Stimulated activated CD8-positive, alpha-beta memory T cell treated with anti-CD3 and anti-CD28 coated beads, Interleukin-12 subunit alpha, Interleukin-12 subunit beta, amount 100 ng/mL, for 1 hour (primary cell): ENCODE measurements at regions not wholly inside any gene's neighbourhood (a gene's known extent, or its start where the extent isn't known, plus 50 kb on each side); places are given as distances from the start of the nearest gene placed in this dataset.

ENCODE experiments used
- DNase-seq: peaks from one replicate; pipeline ENCODE4 v3.0.0-alpha.2; 2020; ENCODE audit warnings: low read depth

DNA sequence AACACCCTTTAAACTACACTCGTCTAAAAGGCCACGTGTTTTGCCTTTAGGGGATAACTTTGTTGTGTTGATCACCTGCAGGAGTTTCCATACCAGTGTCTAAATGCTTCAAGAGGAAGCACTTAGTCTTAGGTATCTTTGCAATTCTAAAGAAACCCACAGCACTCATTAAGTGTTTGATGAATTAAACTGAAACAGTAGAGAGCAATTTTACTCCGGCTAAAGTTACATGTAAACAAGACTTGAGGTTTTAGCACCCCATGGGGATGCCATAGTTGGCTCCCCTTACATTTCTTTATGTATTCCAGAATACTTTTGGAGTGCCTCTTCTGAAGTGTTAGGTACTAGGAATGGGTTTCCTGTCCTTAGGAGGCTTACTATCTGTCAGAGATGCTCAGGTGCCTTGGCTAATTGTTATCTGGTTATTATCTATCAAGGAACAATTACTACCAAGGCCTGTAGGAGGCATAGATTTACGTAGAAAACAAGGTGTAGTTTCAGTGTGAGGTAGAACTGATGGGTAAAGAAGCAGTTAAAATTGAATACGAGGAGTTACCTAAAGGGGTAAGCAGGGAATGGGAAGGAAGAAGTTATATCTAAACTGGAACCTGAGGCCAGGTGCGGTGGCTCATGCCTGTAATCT lies 176.8 kb upstream of the SAMSN1 start:
- no peak for DNase-seq

DNA sequence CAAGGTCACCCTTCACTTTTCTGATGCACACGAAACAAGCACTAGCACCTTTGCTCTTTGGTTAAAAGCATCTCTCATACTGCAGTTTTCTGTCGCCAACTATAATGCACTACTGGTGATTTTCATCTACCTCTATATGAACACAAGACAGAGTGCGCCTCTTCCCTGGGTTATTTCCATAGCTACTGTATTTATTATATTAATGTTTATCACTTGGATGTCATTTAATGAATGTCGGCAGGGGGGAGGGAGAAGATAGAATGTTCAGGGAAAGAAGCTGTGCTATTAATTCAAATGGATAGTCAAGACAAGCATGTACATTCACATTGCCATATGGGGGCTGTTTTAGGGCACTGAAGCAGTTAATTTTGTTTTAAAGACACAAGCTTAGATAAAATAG lies 174.1 kb upstream of the SAMSN1 start:
- DNase-seq: no peak

DNA sequence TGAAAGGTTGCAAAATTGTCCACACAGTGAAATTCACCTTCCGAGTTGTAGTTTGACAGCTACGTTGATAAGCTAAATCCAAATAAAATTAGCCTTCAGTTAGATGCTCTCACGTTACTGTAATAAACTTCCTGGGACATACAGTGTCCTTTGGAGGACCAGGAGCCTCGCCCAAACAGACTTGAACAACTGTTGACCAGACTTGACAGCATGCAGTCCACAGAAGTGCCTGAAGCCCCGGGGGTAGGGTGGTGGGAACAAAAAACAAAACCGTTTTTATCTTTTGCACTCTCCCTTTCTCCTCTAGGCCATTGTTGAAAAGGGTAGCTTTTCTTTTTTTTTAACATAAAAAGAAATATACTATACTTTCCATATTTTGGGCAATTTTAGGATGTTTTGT lies 172.8 kb upstream of the SAMSN1 start:
- no peak for DNase-seq

- no peak for DNase-seq
Measured at GRCh38 chr21:14716761-14717396, 170.8 kb upstream of the SAMSN1 start.

- DNase-seq: no peak
Measured at GRCh38 chr21:14713109-14713508, 167.0 kb upstream of the SAMSN1 start.

GRCh38 chr21:14712121-14712715 lies 166.1 kb upstream of the SAMSN1 start:
- no peak for DNase-seq

GRCh38 chr21:14711287-14711686 lies 165.2 kb upstream of the SAMSN1 start:
- no peak for DNase-seq

- no peak for DNase-seq
Measured at GRCh38 chr21:14707511-14708020, 161.5 kb upstream of the SAMSN1 start.

GRCh38 chr21:14706712-14707510 lies 160.8 kb upstream of the SAMSN1 start:
- DNase-seq: no peak

DNA sequence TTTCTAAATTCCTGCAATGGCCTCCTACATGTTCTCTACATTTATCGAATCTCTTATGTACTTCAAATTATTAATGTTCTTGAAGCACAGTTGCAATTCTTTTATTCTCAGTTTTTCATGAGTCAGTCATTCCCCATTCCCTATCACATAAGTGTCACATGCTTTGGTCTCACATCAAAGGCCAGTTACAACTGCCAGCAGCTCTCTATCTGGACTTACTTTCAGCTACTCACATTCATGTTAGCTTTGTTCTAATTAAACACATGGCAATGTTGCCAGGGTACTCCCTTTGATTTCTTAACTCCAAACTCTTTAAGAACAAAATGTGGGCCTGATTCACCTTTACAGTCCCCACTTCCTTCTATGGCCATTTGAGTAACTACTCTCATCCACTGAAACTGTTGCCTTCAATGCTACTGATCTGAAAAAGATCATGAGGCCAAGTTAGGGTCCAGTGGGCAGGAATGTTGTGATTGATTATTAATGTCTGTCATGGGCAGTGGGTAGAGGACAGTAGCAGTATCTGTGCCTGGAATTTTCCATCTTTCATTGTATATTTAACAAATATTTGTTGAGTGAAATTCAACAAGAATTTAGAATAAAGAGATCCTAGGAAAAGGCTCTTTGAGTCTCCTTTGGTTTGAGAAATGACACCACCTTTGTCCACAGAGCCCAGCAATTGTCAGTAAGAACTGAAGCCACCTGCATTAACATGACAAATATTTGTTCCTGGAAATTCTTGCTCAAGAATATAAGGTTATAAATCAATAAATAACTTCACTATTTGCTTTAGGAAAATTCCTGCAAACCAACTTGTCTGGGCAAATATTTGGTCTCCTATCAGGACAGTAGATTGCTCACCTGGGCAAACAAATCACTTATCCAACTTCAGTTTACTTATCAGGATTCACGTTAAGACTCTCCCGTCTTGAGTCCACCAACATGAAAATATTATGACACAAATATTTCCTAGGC lies 153.6 kb upstream of the SAMSN1 start:
- DNase-seq: no peak

- no peak for DNase-seq
Measured at GRCh38 chr21:14697769-14698168, 151.7 kb upstream of the SAMSN1 start.

DNA sequence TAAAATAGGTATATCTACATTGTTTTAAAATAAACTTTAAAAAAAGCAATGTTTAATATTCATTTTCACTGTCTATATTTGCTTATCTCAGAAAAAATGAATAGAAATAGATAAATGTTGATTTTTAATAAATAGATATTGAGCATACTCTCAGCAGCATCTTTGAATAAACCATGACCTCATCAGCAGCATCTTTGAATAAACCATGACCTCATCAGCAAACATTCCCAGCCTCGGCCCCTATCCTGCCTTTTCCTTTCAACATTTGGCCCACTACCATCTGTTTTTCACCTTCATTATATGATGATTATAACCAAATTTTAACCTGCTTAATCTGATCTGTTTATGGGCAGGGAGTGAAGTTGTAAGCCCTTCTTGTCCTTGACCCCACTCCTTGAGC lies 148.7 kb upstream of the SAMSN1 start:
- no peak for DNase-seq

DNA sequence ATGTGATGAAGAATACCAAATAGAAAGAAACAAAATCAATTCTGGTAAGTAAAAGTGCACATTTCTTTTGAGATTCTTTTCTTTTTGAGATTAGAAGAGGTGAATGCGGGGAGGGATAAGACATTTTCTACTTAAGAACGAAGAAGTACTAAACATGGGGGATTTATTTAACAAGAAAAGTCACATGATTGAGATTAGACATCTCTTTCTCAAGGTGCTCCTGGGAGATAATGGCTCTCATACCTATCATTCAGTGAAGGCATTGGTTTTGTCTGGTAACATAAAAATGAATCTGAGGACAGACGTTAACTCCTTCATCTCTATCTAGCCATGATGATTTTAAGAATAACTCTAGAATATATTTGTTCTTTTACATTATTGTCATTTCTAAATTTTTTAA lies 147.9 kb upstream of the SAMSN1 start:
- no peak for DNase-seq

GRCh38 chr21:14691914-14692313 lies 145.8 kb upstream of the SAMSN1 start:
- no peak for DNase-seq

DNA sequence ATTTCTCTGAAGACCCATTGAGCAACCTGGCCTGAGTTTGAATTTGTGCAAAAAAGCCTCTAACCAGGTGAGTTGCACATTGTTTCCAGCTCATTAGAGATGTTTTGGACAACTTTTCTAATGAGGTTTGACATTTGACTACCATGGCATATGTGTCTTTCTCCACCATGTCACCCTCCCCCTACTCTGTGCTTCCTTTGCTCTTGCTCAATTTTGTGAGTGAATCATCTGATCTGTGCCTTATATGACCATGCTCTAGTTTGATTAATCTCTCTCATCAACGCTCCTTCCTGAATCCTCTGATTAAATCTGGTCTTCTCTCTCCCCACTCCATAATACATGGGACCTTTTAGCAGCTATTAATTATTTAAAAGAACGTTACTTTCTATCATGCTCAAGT lies 144.8 kb upstream of the SAMSN1 start:
- no peak for DNase-seq

GRCh38 chr21:14688936-14689335 lies 142.8 kb upstream of the SAMSN1 start:
- no peak for DNase-seq

- DNase-seq: no peak
Measured at GRCh38 chr21:14688412-14688811, 142.3 kb upstream of the SAMSN1 start.

DNA sequence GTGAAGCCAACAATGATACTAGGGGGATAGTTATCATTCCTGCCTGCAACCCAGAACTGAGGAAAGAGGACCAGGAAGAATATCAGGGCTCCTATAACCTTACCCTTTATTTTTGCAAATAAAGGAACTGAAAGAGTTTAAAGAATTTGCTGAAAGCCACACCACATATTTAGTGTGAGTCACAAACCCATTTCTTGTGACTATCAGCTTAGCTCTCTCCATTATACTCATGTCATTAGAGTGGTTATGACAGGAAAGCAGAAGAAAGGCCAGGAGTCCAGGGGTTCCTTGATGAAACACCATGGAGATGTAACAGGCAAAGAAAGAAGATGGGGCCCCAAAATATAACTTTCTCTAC lies 141.1 kb upstream of the SAMSN1 start:
- DNase-seq: no peak

DNA sequence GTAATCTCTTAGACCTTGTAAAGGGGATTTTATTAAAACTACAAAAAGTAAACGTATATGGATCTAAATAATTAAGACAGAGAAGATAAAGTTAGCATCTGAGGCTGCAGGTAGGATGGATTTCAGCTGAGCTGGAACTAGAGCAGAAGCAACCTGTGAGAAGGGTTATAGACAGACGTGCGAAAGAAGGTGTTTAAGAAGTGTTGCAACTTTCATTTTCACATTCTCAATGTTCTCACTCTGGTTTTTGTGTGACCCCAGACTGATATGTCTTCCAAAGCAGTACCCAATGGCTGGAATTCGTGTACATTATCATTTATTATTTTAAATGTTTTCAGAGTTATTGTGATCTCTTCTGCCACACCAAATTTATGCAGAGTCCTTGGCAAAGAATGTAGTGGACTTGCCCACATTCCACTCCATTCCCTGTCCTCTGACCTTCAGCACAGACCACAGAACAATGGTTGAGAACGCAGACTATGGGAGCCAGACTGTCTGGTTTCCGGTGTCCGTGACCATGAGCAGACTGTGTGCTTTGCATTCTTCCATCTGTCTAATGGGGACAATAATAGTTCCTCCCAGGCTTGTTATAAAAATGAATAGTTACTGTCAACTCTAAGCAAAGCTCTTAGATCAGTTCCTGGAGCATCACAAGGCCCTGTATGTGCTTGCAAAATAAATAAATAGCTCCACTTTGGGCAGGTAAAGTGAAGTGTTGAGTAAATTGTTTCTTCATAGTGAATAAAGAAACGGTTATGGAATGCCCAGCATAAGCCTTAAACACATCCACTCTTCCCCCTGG lies 140.6 kb upstream of the SAMSN1 start:
- no peak for DNase-seq

- DNase-seq: no peak
Measured at GRCh38 chr21:14685568-14685967, 139.5 kb upstream of the SAMSN1 start.

DNA sequence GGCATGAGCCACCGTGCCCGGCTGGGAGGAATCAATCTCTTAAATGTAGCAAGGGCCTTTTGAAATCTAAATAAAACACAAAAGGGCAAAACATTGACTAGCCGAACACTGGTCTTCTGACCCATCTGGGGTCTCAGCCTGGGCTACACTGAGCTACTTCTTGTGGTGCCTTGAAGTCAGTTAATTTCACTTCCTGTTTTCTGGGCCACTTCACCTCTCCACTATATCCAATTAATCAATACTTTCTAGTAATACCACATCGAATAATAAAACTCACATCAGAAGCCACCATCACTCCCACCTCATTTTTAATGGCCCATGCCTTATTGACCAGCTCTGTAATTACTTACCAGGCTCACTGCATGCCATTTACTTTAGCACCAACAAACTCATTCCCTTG lies 138.0 kb upstream of the SAMSN1 start:
- DNase-seq: no peak
